ENCODE measurements at regions not wholly inside any gene's neighbourhood (a gene's known extent, or its start where the extent isn't known, plus 50 kb on each side); places are given as distances from the start of the nearest gene placed in this dataset.

DNA sequence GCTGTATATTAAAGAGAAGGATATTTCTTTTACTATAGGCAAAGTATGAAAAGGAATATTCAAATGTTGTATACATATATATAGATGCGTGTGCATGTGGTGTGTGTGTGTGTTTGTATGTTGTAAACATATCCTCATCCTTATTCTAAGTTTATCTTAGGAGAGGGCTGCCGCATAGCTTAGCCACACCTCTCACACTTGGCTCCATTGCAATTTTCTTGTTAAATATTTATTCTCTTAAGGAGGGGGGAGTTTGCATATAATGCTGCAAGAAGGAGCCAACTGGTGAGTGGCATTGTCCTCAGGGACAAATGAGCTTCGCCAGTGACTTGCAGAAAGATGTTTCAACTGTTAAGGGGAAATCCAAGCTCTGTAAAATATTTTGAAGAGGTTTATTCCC, 360.1 kb upstream of the RND3 start:
- Histone ChIP-seq H3K4me2 (ENCODE audit: low read depth, low read length) (no peak overlapping the region), H3K9ac (ENCODE audit: low read length) (no peak overlapping the region), H2AFZ (ENCODE audit: low read length) (no peak overlapping the region), H3K27me3 (replicated peaks; ENCODE audit: insufficient read depth, low read length) (no peaks in the 10 kb centered on the region), H3K36me3 (replicated peaks; ENCODE audit: insufficient read depth, low read length) (no peaks in the 10 kb centered on the region), H3K79me2 (ENCODE audit: low read length) (no peaks in the 10 kb centered on the region), H3K9me2 (replicated peaks; ENCODE audit: insufficient read depth, low read length) (no peaks in the 10 kb centered on the region), H4K20me1 (ENCODE audit: insufficient read depth, low read length) (no peaks in the 10 kb centered on the region), H3K4me3 (ENCODE audit: low read length) (no peak overlapping the region), H3F3A (ENCODE audit: insufficient read depth, low read length) (no peaks in the 10 kb centered on the region), H3K9me3 (replicated peaks; ENCODE audit: insufficient read depth, low read length) (no peaks in the 10 kb centered on the region), H3K4me1 (ENCODE audit: low read length) (no peaks in the 10 kb centered on the region), H3K27ac (ENCODE audit: low read length) (no peak overlapping the region)
- no peak for DNase-seq
- TF ChIP-seq EZH2 (optimal IDR thresholded peaks at IDR 0.05; ENCODE audit: low read depth, low read length) (no peak), EZH2phosphoT487 (IDR thresholded peaks at IDR 0.05; ENCODE audit: low read length) (no peak)
- TF ChIP-seq, protein P1, sequence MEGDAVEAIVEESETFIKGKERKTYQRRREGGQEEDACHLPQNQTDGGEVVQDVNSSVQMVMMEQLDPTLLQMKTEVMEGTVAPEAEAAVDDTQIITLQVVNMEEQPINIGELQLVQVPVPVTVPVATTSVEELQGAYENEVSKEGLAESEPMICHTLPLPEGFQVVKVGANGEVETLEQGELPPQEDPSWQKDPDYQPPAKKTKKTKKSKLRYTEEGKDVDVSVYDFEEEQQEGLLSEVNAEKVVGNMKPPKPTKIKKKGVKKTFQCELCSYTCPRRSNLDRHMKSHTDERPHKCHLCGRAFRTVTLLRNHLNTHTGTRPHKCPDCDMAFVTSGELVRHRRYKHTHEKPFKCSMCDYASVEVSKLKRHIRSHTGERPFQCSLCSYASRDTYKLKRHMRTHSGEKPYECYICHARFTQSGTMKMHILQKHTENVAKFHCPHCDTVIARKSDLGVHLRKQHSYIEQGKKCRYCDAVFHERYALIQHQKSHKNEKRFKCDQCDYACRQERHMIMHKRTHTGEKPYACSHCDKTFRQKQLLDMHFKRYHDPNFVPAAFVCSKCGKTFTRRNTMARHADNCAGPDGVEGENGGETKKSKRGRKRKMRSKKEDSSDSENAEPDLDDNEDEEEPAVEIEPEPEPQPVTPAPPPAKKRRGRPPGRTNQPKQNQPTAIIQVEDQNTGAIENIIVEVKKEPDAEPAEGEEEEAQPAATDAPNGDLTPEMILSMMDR (IDR thresholded peaks at IDR 0.05; ENCODE audit: low read length) = no peak

DNA sequence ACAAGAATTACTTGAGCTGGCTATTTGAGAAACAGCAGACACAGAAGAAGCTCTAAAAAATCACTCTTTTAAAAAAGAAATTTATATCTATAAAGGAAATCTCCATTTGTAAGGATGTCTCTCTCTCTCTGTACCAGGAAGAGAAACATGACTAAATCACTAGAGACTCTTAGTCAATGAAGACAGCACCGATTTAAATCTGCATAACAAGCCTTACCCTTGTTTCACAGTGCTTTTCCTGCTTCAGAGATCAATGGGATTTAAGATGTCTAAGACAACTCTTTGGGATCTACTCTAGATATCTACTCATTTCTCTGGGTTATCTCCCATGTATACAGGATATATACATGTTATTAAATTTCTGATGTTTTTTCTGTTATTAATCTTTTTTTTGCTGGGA, 359.2 kb upstream of the RND3 start:
- Histone ChIP-seq H3K9ac (ENCODE audit: low read length) (no peak overlapping the region), H3K4me1 (ENCODE audit: low read length) (no peaks in the 10 kb centered on the region), H3K79me2 (ENCODE audit: low read length) (no peaks in the 10 kb centered on the region), H3K27me3 (replicated peaks; ENCODE audit: insufficient read depth, low read length) (no peaks in the 10 kb centered on the region), H3K9me2 (replicated peaks; ENCODE audit: insufficient read depth, low read length) (no peaks in the 10 kb centered on the region), H3K4me2 (ENCODE audit: low read depth, low read length) (no peak overlapping the region), H3F3A (ENCODE audit: insufficient read depth, low read length) (no peaks in the 10 kb centered on the region), H3K36me3 (replicated peaks; ENCODE audit: insufficient read depth, low read length) (no peaks in the 10 kb centered on the region), H4K20me1 (ENCODE audit: insufficient read depth, low read length) (no peaks in the 10 kb centered on the region), H3K27ac (ENCODE audit: low read length) (no peak overlapping the region), H2AFZ (ENCODE audit: low read length) (no peak overlapping the region), H3K9me3 (replicated peaks; ENCODE audit: insufficient read depth, low read length) (no peaks in the 10 kb centered on the region), H3K4me3 (ENCODE audit: low read length) (no peak overlapping the region)
- TF ChIP-seq EZH2 (optimal IDR thresholded peaks at IDR 0.05; ENCODE audit: low read depth, low read length) (no peak), EZH2phosphoT487 (IDR thresholded peaks at IDR 0.05; ENCODE audit: low read length) (no peak)
- TF ChIP-seq, protein P1 (IDR thresholded peaks at IDR 0.05; ENCODE audit: low read length) = no peak
- no peak for DNase-seq

DNA sequence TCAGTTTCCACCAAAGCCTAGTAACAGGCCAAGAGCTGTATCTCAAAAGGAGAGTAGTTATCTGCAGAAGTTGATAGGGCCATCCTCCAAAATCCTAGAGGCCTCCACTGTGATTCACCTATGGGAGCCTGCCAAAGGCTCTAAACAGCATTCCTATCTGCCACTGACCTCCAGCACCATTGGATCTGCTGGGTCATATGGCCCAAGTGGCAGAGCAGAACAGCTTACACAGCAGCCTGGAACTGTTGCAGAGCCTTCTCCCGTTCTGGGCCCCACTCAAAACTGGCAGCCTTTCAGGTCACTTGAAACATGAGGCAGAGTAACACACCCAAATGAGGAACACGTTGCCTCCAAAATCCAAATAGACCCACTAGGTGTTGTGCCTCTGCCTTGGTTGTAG, 345.2 kb upstream of the RND3 start:
- no peak for DNase-seq
- no peak overlapping the region for H3K4me2 ChIP-seq (ENCODE audit: low read depth, low read length)
- H4K20me1 ChIP-seq (ENCODE audit: insufficient read depth, low read length) = no peaks in the 10 kb centered on the region
- no peak overlapping the region for H3K9ac ChIP-seq (ENCODE audit: low read length)
- no peaks in the 10 kb centered on the region for H3F3A ChIP-seq (ENCODE audit: insufficient read depth, low read length)
- H3K36me3 ChIP-seq (replicated peaks; ENCODE audit: insufficient read depth, low read length) = no peaks in the 10 kb centered on the region
- no peaks in the 10 kb centered on the region for H3K9me2 ChIP-seq (replicated peaks; ENCODE audit: insufficient read depth, low read length)
- H3K4me3 ChIP-seq (ENCODE audit: low read length) = no peak overlapping the region
- no peaks in the 10 kb centered on the region for H3K9me3 ChIP-seq (replicated peaks; ENCODE audit: insufficient read depth, low read length)
- H3K27ac ChIP-seq (ENCODE audit: low read length) = no peak overlapping the region
- H3K4me1 ChIP-seq (ENCODE audit: low read length) = no peaks in the 10 kb centered on the region
- TF ChIP-seq EZH2 (optimal IDR thresholded peaks at IDR 0.05; ENCODE audit: low read depth, low read length) = no peak
- TF ChIP-seq EZH2phosphoT487 (IDR thresholded peaks at IDR 0.05; ENCODE audit: low read length) = no peak
- TF ChIP-seq, protein P1 (IDR thresholded peaks at IDR 0.05; ENCODE audit: low read length) = no peak
- H2AFZ ChIP-seq (ENCODE audit: low read length) = no peak overlapping the region
- H3K79me2 ChIP-seq (ENCODE audit: low read length) = no peaks in the 10 kb centered on the region
- no peaks in the 10 kb centered on the region for H3K27me3 ChIP-seq (replicated peaks; ENCODE audit: insufficient read depth, low read length)
